ENCODE measurements at regions not wholly inside any gene's neighbourhood (a gene's known extent, or its start where the extent isn't known, plus 50 kb on each side); places are given as distances from the start of the nearest gene placed in this dataset.

GRCh38 chr7:117973975-117974374 lies 100.7 kb upstream of the CTTNBP2 start:
- no peak overlapping the region for H3K4me3 ChIP-seq
- H3K27ac ChIP-seq: no peak overlapping the region
- no peaks in the 10 kb centered on the region for H3K27me3 ChIP-seq
- peaks cover 0 to 6% (median 0%) of the 10 kb centered on the region in 12 donors for H3K9me3 ChIP-seq
- H3K36me3 ChIP-seq: no peaks in the 10 kb centered on the region
- no peak for DNase-seq
- H3K4me1 ChIP-seq: peaks cover 0 to 8% (median 0%) of the 10 kb centered on the region in 12 donors
- no peak for TF ChIP-seq CTCF (IDR thresholded peaks at IDR 0.05)
- no peak for TF ChIP-seq POLR2A (IDR thresholded peaks at IDR 0.05)
- 77 to 88% (median 82%) methylated on average over 5 of the region's 5 CpGs for WGBS, 4 donors
- no peak for ATAC-seq
- intact Hi-C loops (cut with DNase I): no loop called here

GRCh38 chr7:117974891-117975290 lies 101.7 kb upstream of the CTTNBP2 start:
- no peaks in the 10 kb centered on the region for H3K27me3 ChIP-seq
- DNase-seq (no peak), ATAC-seq (no peak)
- no peak overlapping the region for H3K4me3 ChIP-seq
- peaks cover 0 to 8% (median 0%) of the 10 kb centered on the region in 12 donors for H3K4me1 ChIP-seq
- peaks cover 0 to 5% (median 0%) of the 10 kb centered on the region in 12 donors for H3K9me3 ChIP-seq
- intact Hi-C loops (cut with DNase I): no loop called here
- no peak for TF ChIP-seq POLR2A (IDR thresholded peaks at IDR 0.05)
- no peak for TF ChIP-seq CTCF (IDR thresholded peaks at IDR 0.05)
- 47 to 60% (median 53%) methylated on average over 2 of the region's 2 CpGs for WGBS, 4 donors
- H3K27ac ChIP-seq: no peak overlapping the region
- H3K36me3 ChIP-seq: no peaks in the 10 kb centered on the region

GRCh38 chr7:117975476-117975875 lies 102.2 kb upstream of the CTTNBP2 start:
- Histone ChIP-seq H3K9me3 (peaks cover 0 to 2% (median 0%) of the 10 kb centered on the region in 12 donors), H3K4me3 (no peak overlapping the region), H3K36me3 (no peaks in the 10 kb centered on the region), H3K27ac (no peak overlapping the region), H3K27me3 (no peaks in the 10 kb centered on the region), H3K4me1 (peaks cover 0 to 8% (median 0%) of the 10 kb centered on the region in 12 donors)
- DNase-seq: no peak
- intact Hi-C loops (cut with DNase I): no loop called here
- no peak for TF ChIP-seq POLR2A (IDR thresholded peaks at IDR 0.05)
- TF ChIP-seq CTCF (IDR thresholded peaks at IDR 0.05): no peak
- no peak for ATAC-seq
- 32 to 65% (median 61%) methylated on average over 1 of the region's 1 CpG for WGBS, 4 donors

- DNase-seq (no peak), ATAC-seq (no peak)
- WGBS, 4 donors: 87 to 92% (median 90%) methylated on average over 4 of the region's 4 CpGs
- intact Hi-C loops (cut with DNase I): no loop called here
- no peak overlapping the region for H3K4me3 ChIP-seq
- H3K27me3 ChIP-seq: no peaks in the 10 kb centered on the region
- H3K4me1 ChIP-seq: no peaks in the 10 kb centered on the region
- no peaks in the 10 kb centered on the region for H3K36me3 ChIP-seq
- no peak overlapping the region for H3K27ac ChIP-seq
- H3K9me3 ChIP-seq: no peaks in the 10 kb centered on the region
- TF ChIP-seq POLR2A (IDR thresholded peaks at IDR 0.05): no peak
- TF ChIP-seq CTCF (IDR thresholded peaks at IDR 0.05): no peak
Observed at GRCh38 chr7:117979954-117980497, 106.8 kb upstream of the CTTNBP2 start.
